Amniotic epithelial cell (primary cell): ENCODE measurements at regions not wholly inside any gene's neighbourhood (a gene's known extent, or its start where the extent isn't known, plus 50 kb on each side); places are given as distances from the start of the nearest gene placed in this dataset.
"Not testable (repeated sequence)": the region's sequence is repeated elsewhere in the genome, so short reads cannot be mapped to it uniquely, and the experiment has no call there.

Source experiments
- DNase-seq: peaks from one replicate; pipeline ENCODE4 v3.0.0-alpha.2; 2010; ENCODE audit warnings: low read depth

DNA sequence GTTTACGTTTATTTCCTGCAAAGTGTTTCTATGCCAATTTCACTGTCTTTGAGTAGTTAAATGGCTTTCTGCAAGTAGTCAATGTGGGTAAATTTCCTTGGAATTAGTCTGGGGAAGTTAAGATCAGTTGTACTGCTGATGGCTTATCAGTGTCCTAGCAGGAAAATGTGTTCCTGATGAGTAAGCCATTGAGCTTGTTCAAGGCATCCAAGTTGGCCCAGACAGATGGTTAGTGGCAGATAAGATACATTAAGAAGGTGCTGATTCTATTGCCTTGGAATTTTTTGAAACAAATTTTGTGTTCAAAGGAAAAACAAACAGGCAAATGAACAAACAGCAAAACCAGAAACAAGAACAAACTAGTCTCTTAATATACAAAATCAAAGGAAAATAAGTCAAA is 258.4 kb downstream of the MAP2K6 start:
- DNase-seq = peak; percentile 91

DNA sequence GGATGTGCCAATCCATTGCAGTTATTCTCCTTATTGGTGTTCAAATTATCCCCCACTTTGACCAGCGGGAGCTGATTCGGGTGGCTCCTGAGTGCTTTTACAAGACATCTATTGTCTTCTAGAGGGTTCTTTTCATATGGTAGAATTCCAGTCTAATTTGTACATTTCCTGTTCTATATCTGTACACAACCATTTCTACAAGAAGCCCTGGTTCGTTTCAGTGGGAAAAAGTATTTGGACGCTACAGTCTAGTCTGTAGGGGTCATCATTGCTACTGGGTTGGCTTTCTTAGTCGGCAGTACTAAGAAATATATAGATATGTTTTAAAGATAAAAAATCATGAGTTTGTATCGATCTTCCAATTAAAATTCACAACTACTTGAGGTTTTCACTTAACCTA is 262.6 kb downstream of the MAP2K6 start:
- DNase-seq = peak; percentile 12

DNA sequence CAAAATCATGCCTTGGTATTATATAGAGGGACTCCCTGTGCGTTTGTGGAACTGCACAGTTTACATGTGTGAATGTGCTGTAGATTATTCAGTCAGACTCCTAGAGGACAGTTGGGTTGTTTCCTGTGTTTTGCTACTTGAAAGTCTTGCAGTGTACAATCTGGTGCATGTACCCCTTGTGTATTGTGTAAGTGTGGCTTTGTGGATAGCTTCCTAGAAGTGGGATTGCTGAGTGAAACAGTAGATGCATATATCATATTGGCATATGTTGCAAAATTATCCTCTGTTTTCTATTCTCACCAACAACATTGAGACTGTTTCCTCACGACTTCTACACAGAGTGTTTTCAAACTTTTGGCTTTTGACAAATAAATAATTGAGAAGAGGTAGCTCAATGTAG is 263.7 kb downstream of the MAP2K6 start:
- DNase-seq = peak; percentile 34

DNA sequence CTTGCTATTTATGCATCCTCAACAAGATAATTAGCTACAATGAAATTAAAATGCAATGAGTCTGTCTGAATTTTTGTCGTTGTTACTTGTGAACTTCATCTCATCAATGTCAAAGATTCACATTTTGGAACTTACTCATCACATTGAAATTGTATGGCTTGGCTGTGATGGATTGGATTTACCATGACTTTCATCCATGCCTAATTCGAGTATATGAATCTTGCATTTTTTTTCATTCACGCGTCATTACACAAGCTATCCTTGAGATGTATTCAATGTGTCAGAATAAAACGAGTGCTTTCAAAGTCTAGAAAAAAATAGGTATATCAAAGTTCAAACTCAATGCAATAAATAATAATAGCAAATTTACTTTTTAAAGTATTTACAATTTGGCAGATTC is 265.3 kb downstream of the MAP2K6 start:
- DNase-seq = no peak

DNA sequence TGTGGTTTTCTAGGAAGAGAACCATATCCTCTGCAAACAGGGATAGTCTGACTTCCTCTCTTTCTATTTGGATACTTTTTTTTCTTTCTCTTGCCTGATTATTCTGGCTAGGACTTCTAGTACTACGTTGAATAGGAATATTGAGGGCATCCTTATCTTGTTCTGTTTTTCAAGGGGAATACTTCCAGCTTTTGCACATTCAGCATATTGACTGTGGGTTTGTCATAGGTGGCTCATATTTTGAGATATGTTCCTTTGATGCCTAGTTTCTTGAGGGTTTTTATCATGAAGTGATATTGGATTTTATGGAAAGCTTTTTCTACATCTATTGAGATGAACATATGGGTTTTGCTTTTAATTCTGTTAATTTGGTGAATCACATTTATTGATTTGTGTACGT is 269.8 kb downstream of the MAP2K6 start:
- DNase-seq = no peak

DNA sequence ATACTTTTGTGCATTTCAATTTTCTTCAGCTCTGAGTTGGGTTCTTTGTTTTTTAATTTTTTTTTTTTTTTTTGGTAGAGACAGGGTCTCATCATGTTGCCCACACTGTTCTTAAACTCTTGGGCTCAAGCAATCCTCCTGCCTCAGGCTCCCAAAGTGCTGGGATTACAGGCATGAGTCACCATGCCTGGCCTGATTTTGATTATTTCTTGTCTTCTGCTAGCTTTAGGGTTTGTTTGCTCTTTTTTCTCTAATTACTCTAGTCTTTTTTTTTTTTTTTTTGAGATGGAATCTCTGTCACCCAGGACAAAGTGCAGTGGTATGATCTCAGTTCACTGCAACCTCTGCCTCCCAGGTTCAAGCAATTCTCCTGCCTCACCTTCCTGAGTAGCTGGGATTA is 270.7 kb downstream of the MAP2K6 start:
- DNase-seq = peak; percentile 13

DNA sequence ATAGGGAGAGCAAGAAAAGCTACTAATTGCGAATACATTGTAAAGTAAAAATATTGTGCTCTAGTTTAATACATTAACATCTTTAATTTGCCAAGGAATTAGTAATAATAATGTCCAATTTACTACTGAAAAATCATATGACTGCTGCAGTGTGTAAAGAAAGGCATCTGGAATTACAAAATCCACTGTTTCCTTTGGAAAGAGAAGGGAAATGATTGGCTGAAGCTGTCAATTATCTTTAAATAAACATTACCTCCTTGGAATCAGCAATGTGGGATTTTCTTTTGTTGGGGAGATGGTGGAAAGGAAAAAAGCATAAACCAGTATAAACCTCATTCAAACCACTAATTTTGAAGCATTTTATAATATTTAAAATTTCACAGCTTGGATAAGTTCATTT is 276.0 kb downstream of the MAP2K6 start:
- no peak for DNase-seq

DNA sequence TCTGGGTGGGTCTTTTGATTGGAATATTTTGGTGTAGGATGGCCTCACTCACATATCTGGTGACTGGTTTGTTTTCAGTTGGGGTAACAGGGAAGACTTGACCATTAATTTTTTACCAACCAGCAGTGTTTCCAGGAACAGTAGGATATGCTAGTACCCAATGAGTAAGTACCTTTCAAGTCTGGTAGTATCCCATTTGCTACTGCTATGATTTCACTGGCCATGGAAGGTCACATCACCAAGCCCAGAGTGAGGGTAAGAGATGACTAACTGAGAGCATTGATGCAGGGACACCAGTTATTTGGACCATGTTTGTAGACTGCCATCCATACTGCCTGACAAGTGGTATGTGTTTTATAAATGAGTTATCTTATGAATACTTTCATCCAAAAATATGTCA is 277.7 kb downstream of the MAP2K6 start:
- no peak for DNase-seq

DNA sequence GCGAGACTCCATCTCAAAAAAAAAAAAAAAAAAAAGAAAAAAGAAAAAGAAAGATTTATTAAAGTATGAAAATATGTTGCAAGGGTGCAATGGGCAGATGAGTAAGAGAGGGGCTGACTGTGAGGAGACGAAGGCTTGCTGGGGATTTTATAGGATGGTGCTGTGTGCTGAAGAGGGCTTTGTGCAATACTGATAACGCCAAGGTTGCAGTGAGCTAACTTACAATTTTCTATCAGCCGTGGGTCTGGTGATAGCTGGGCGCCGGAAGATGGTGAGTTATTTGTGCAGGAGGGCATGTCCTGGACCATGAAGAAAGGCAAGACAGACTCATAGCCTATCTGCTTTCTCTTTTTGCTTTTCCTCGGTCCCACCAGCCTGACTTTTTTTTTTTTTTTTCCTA is 281.1 kb downstream of the MAP2K6 start:
- DNase-seq = peak; percentile 84

DNA sequence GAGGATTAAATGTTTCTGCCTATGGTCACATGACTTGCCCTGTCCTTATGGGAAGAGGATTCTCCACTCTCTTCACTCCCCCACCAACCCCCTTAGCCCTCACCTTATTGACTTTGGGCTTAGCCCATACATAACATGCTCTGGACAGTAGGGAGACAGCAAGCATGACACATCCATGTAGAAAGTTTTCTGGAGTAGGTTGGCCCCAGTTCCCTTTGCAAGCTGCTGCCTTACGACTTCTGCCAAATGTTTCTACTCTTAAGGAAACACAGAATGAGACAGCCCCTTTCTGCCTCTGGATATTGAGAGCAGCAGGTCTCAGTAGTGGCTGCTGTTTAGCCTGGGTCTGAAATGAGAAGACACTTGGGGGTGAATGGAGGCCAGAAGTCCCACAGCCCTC is 282.2 kb downstream of the MAP2K6 start:
- no peak for DNase-seq

DNA sequence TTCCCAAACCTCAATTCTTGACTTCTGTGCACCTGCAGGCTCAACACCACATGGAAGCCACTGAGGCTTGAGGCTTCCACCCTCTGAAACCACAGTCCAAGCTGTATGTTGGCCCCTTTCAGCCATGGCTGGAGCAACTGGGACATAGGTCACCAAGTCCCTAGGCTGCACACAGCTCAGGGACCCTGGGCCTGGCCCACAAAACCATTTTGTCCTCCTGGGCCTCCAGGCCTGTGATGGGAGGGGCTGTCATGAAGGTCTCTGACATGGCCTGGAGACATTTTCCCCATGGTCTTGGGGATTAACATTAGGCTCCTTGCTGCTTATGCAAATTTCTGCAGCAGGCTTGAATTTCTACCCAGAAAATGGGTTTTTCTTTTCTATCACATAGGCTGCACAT is 283.9 kb downstream of the MAP2K6 start:
- not testable (repeated sequence) for DNase-seq

DNA sequence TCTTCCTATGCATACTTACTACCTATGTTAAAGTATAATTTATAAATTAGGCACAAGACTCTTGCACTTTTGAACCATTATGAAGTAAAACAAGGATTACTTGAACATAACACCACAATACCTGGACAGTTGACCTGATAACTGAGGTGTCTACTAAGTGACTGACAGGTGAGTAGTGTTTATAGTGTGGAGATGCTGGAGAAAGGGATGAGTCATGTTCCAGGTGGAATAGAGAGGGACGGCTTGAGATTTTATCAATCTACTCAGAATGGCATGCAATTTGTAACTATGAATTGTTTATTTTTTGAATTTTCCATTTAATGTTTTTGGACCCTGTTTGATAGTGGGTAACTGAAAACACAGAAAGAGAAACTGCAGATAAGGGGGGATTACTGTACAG is 287.6 kb downstream of the MAP2K6 start:
- no peak for DNase-seq

DNA sequence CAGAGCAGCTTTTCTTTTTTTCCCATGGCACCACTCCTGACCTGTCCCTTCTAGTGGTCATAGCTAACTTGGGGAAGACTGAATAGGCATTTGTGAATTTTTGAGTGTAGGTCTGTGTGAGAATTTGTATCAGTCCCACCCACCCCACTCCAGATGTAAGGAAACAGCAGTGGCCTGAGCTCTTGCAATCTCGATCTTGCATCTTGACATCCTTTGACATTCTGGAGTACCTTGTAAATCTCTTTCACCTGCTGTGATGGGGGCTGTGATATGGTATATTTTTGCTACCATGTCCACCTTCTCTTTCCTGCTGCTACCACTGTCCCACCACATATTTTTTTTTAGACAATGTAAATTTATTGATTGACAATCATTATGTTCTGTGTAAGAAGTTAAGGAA is 289.3 kb downstream of the MAP2K6 start:
- no peak for DNase-seq

DNA sequence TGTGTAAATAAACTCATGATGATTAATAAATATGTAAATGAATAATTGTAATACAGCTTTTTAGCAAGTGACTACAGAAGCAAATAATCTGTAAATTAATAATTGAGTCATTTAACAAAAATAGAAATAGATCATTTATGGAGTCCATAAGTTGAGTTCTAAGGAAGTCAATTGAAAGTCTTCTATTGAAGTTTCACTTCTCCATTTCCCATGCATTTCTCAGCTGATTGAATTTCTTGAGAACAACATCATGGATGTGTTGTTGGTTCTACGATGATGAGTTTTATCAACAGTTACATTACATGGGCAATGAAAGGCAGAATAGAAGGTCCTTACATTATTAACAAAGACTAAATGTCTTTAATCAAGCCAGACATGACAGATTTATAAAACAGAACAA is 290.4 kb downstream of the MAP2K6 start:
- DNase-seq = no peak

DNA sequence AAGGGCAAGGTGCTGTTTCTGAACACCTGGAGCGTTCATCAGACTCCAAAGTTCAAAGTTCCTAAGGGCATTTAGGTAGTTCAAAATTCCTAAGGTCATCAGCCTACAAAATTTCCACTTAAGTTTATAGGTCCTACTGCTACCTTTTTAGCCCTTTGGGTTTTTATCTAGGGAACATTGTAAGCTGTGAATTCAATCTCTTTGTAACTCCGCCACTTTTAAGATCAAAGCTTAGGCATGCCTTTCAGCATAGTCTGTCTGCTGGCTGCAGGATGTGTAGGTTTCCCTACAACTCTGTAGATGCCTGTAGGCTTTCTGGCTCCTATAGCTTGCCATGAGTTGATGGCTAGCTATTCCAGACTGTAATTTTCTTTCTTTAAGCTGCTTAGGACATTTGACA is 291.6 kb downstream of the MAP2K6 start:
- no peak for DNase-seq

DNA sequence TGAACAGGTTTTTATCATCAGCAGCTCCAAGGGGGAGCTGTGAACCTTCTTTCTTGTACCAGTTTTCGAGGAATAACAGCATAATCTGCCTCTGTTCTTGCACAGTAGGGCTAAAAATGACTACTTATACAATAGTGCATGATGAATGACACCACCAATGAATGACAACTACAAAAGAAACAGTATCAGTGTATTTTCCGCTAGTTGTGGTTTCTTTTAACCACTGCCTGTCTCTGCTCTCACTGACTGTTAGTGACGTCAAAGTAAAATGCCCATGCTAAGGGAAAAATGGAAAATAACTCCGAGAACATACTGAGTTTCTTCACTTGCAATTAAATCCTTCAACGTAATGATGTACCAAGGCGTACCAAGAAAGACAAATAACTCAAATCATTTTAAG is 294.9 kb downstream of the MAP2K6 start:
- DNase-seq = peak; percentile 39

DNA sequence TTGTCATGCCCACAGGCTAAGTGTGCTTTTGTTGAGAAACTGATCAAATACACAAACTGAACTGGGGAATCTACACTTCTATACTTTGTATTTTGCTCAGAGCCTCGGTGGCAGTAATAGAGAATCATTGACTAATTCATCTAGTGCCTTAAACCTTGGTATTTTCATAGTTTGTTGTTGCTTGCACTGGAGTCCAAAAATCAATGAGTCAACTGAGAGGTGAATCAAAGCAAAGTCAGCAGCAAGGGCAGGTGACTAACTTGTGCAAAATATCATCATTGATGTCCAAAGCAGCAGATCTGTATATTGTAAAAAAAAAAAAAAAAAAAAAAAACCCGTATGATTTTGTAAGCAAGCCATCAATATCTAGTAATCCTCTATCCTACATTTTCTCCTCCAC is 296.4 kb downstream of the MAP2K6 start:
- no peak for DNase-seq

DNA sequence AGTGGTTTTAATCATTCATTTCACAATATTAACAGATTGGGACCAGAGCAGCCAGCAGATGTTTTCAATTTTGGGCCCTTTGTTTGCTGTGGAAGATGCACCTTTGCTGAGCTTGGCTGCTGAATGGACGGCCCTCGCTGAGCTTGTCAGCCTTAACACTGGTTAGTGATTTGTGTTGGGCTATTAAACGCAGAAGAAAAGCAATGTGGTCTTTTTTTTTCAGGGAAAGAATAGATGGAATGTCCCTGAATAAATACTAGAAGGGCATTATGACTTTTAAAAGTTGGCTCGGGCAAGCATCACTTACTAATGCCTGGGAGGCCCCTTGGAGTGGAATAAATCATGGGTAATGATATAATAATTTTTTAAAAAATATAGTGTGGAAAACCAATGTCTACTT is 297.0 kb downstream of the MAP2K6 start:
- DNase-seq = no peak

DNA sequence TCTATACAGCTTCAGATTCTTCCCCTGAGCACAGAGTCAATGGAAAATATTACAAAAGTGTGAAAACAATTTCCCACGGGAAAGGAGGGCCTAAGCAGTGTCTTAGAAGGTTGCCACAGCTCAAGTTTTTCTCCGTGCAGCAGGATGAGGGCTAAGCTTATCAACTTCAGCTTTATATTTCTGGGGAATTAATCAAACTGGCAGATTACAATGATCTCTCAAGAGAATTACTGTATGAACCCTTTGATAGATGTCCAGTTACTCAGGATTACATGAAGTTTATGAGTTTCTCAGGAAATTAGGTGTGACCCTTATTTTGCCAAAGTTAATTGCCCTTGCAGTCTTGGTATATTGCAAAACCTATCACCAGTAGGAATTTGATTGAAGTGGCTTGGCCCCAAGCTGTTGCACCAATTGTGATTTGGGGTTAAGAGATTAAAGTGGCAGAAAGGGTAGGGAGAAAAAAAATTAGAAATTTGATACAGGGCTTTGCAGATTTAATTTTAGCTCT is 298.4 kb downstream of the MAP2K6 start:
- peak; percentile 41 for DNase-seq

DNA sequence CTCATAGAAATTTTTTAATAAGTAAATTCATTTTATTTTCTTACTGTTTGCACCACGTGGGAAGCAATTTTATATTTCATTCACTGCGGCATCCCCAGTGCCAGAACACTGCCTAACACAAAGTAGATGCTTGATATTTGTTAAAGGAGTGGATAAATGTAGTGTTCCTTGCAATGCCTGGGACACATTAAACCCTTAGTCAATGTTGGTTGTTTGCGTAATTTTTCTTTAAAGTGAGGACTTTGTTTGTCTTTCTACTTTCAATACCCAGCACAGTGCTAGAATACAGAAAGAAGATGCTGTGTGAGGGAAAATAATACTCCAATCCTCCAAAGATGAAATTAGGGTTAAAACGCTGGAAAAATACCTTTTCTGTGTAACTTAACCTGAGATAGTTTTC is 299.3 kb downstream of the MAP2K6 start:
- no peak for DNase-seq

DNA sequence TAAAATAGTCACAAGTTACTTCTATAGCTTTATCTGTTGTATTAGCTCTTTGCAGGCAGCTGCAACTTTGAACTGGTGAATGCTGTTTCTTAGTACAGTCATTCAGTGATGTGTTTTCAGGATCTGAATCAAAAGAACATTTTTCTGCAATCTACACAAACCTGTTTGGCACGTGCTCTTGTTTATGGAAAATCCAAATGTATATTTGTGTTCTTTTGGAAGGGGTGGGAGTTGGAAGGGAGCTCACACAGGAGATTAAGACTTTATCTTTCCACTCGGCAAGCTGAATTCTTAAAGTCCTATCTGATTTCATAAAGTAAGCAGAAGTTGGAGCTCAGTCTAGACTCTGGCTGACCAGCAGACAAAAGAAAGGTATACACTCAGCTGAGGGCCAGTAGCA is 300.2 kb downstream of the MAP2K6 start:
- peak; percentile 66 for DNase-seq

DNA sequence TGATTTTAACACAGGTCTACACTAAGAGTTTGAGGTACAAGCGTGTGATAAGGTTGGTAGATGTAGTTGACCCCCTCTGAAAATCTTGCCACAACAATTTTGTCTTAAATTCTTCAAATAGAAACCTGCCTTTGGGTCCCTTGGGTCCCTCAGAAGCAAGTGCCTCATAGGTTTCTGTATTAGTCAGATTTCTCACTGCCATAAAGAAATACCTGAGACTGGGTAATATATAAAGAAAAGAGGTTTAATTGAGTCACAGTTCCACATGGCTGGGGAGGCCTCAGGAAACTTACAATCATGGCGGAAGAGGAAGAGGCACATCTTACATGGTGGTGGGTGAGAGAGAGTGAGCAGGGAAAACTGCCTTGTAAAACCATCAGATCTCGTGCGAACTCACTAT is 301.2 kb downstream of the MAP2K6 start:
- DNase-seq = no peak

DNA sequence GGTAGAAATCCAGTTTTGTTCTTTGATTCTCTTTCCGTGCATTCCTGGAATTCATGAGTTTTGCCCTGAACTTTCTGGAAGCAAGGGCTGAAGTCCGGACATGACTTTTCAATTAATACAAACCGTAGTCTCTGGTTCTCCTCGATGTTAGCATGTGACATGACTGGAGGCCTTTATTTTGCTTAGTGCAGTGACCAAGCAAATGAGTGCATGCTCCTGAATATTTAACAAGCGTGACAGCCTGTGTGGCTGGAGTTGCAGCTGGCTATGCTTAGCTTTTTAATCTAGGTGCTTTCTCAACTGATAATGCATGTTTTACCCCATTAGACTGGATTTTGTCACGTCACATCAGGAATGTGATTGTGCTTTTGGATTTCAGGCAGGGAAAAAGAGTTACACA is 302.1 kb downstream of the MAP2K6 start:
- DNase-seq = no peak

DNA sequence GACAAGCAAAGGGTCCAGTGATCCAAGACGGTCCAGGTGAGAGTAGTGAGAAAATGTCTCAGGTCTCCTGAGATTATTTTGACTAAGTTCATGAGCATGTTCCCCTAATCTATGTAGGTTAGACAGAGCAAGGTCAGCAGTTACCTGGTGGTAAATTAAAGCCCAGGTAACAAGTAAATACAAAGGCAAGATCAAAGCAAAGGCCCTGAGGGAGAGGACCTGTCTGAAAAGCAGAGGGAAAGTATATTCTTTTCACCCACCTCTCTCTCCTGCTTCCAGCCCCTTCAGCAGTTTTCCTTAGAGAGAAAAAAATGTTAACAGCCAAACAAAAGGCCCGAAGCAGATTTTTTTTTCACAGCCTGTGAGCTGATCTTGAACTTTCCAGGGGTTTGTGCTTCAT is 302.7 kb downstream of the MAP2K6 start:
- DNase-seq = no peak

DNA sequence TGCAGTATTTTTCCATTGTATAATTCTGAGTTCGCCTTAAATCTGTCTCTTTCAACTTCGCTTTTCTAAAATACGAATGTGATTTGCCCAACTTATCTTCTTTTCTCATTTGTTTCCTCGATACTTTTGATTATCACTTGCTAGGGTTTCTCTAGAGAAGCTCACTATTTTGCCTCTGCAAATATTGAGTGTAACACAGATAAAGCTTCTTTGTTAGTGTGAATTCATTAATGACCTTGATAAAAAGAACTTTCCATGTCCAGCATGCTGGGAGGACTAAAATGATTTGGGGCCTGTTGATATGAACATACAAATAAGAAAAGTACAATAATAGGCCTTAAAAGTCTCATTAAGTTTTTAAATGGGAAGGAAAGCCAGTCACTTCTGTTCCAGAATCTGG is 303.3 kb downstream of the MAP2K6 start:
- no peak for DNase-seq
